Glomerular visceral epithelial cell (primary cell): ENCODE measurements at regions not wholly inside any gene's neighbourhood (a gene's known extent, or its start where the extent isn't known, plus 50 kb on each side); places are given as distances from the start of the nearest gene placed in this dataset.

ENCODE experiments used
- DNase-seq: peaks from one replicate; pipeline ENCODE4 v3.0.0-alpha.2; 2016; ENCODE audit errors: extremely low spot score

DNA sequence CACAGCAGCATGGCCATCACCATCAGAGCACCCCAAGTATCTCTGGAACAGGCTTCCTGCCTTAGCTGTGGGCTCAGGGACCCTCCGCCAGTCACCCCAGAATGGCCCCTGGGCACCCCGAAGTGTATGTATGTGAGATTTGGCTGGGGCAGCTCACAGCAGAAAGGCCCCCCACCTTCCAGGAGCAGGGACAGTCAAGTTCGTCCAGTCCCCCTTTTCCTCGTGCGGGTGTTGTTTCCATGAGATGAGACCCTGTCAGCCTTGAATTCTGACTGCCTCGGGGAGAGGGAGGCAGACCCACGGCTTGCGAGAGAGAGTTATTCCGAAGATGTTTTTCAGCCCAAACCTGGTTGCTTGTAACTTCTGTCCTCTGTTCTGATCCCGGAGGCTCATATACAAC, 290.9 kb upstream of the HDAC4 start:
- DNase-seq, result no peak

DNA sequence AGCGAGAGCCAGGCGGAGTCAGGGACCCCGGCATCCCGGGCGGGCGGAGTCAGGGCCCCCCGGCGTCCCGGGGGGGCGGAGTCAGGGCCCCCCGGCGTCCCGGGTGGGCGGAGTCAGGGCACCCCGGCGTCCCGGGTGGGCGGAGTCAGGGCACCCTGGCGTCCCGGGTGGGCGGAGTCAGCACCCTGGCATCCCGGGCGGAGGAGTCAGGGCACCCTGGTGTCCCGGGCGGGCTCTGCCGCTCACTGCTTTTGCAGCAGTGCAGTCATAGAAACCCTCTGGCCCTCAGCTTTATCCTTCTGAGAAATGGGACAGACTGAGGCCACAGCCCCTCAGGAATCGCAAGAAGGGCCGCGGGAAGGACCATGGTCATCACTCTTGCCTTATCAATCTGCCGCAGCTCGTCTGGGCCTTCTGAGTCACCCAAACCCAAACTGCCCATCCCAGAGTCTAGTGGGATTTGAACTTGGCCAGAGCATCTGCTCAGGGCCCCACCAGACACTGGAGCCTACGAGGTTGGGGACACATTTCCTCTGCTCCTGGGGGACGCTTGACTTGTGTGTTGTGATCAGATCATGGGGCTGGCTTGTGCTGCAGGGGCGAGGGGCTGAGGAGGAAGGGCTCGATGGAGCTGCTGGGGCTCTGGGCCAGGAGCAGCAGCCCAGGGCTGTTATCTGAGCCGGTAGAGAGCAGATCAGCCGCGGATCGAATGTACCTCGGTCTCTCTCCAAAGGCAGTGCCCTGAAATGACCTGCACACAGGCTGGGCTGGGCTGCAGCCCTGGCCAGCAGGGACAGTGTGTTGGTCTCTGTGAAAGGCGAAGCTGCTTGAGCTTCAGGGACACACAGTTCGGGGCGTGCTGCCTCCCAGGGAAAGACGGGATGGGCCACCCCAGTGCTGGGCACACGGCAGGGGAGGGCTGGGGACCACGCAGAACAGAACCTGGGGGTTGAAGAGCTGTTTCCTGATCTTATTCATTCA, 290.1 kb upstream of the HDAC4 start:
- DNase-seq, result no peak

- DNase-seq, result no peak
Measured at GRCh38 chr2:239689985-239690384, 289.2 kb upstream of the HDAC4 start.

GRCh38 chr2:239689410-239689809, 288.6 kb upstream of the HDAC4 start:
- DNase-seq, result no peak

- no peak for DNase-seq
Measured at GRCh38 chr2:239688840-239689239, 288.0 kb upstream of the HDAC4 start.

DNA sequence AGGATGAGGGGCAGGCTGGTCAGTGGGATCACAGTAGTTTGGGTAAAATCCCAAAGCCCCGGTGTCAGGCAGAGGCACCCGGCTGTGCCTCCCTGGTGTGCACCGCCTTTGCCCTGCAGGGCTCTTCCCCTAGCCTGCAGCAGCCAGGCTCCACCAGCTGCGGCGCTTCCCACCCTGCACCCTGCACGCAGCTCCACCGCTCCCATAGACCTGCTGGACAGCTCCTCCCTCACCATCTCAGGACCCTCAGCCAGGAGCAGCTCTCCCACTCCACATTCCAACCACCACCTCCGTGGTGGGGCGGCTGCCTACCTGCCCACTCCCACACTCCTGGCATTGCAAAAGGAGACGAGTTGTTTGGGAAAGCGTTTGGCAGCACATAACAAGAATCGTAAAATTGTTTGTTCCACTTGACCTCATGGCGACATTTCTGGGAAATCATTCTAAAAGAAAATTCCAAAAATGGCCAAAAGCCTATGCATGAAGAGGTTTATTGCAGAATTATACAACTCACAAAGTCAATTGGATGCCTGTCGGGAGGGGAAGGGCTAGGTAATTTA, 287.4 kb upstream of the HDAC4 start:
- DNase-seq, result no peak

GRCh38 chr2:239687441-239687840, 286.6 kb upstream of the HDAC4 start:
- DNase-seq, result no peak

- DNase-seq, result no peak
Measured at GRCh38 chr2:239685965-239686364, 285.1 kb upstream of the HDAC4 start.

DNA sequence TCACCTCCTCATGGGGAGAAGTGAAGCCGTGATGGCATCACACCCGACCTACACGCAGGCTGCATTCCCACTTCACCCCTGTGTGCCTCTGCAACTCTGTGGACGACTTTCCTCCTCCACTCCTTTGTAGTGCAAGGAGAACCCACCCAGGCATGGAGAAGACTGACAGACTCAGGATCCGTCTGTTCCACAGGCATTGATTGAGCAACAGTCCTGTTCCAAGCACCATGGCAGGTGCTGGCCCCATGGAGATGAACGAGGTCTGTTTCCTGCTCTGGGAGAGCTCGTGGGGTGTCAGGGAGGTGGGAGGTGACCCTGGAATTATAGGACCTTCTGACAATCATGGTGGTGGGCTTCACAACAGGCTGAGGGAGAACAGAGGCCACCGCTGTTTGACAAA, 284.7 kb upstream of the HDAC4 start:
- DNase-seq, result no peak

GRCh38 chr2:239684996-239685395, 284.2 kb upstream of the HDAC4 start:
- no peak for DNase-seq

GRCh38 chr2:239684271-239684810, 283.5 kb upstream of the HDAC4 start:
- no peak for DNase-seq

GRCh38 chr2:239682518-239682917, 281.7 kb upstream of the HDAC4 start:
- DNase-seq, result no peak

- no peak for DNase-seq
Measured at GRCh38 chr2:239679755-239680154, 278.9 kb upstream of the HDAC4 start.

DNA sequence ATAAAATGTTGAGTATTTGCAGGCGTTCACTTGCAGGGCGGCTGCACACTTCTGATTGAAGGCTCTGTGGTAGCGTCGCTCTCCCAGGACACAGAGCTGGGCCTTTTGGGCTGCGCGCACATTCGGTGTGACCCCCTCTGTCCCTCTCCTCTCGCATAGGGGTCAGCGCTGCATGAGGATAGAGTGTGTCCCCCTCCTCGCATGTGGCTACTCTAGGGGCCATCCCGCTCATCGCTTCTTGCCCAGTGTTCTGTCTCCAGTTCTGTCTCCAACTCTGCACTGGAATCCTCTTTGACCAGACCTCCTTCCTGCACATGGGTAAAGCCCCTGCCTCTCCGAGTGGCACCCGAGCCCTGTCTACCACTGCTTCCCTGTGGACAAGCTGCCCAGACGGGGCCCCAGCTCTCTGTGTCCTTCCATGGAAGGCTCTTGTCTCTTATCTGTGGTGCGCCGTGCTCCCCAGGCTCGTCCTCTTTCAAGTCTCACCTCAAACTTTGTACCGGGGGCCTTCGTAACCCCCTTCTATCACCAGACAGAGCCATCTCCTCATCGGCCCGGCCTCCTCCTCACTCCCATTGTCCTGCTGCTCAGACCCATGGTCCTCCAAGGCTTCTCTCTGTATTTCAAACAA, 278.0 kb upstream of the HDAC4 start:
- no peak for DNase-seq

DNA sequence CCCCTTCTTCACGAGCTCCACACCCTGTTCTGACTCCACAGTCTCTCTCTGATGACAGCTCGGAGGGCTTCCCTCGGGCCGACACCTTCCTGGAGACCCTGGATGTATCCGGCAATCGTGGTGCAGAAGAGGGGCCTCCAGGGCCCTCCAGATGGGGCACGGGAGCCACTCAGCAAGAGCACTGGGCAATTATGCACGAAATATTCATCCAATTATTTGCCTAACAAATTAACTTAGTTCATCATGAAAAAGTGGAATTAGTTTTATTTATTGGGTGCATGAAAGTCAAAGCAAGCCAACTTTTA, 277.3 kb upstream of the HDAC4 start:
- DNase-seq, result no peak

DNA sequence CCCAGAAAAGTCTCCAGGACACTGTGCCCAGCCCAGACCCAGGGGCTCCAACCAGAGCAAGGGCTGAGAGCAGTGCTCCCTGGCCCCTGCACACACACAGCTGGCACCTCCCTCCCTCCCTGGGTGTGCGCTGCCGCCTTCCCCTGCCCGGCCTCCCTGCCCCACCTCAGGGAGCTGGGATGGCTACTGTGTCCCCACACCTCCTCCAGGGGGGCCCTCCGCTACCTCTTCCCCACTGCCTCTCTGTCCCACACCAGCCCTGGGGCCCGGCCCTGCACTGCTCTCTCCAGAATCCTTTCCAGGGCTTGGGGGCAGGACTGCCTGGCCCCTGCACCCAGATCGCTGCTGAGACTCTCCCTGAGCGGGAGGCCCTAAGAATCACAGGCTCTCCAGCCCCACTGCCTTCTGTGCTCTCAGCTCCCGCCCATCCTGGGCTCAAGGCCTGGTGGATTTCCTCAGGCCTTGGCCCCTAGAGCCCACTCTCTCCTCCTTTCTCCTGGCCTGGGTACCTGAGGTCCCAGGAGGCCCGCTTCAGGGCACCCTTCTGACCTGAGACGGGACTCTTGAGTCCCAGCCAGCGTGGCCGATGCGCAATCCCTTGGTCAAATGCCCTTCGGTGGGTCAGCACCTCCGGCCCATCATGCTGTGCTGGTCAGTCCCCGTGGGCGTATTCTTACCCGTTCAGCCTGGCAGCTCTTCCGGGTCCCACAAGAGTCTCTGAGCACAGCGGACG, 276.8 kb upstream of the HDAC4 start:
- DNase-seq, result no peak

DNA sequence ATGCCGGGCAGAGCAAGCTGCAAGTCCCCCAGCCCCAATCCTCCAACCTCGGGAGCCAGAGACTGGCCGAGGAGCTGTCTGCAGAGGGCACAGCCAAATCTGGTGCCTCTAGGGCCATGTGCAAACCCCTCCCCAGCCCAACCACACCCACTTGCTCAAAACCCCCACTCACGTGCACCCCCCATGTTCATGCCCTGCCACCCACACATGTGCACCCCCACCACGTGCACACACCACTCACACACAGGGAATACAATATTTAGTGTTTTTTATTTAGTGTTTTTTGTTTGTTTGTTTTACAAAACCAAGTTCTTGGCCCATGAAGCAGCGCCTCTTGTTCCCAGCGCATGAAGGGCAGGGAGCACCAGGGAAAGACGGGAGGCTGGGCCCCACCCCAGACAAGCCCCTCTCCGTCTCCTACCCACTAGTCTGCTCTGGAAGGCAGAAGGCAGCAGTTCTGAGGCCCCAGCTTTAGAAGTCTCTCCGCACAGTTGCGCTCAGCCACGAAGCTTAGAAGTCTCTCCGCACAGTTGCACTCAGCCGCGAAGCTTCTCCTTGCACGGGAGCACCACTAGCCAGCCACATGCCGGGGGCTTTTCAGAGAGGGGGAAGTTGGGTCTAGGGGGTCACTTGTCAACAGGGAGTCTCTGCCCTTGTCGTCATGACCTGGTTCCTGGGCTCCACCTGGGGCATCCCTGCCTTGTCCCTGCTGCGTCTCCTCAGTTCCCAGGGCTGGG, 276.1 kb upstream of the HDAC4 start:
- no peak for DNase-seq

- DNase-seq, result no peak
Measured at GRCh38 chr2:239675826-239676715, 275.3 kb upstream of the HDAC4 start.

- DNase-seq, result no peak
Measured at GRCh38 chr2:239674981-239675825, 274.4 kb upstream of the HDAC4 start.
